Right lobe of liver (tissue), 4 donors: ENCODE measurements at regions not wholly inside any gene's neighbourhood (a gene's known extent, or its start where the extent isn't known, plus 50 kb on each side); places are given as distances from the start of the nearest gene placed in this dataset.

Experiments used
- POLR2A ChIP-seq: fragments of 450-650 bp; IDR thresholded peaks from one replicate; pipeline ENCODE4 v1.6.1; 2017; ENCODE audit warnings: antibody characterized with exemption, mild to moderate bottlenecking
- TF ChIP-seq, protein P1 (sequence below), 4 donors: fragments of 200-600 bp in 3 of 4; fragments of 450-650 bp in 1 of 4; IDR thresholded peaks; one replicate each; pipeline versions ENCODE4 v1.5.1 to v1.8.0; 2016 to 2022; ENCODE audit warnings: antibody characterized with exemption in 4 of 4, mild to moderate bottlenecking in 2 of 4
- donor health status: DM: no; HTN: no; CAD: no.
- donor health status: DM: no; HTN: no; CAD: no.
- donor health status: DM: no; HTN: yes; CAD: no.

DNA sequence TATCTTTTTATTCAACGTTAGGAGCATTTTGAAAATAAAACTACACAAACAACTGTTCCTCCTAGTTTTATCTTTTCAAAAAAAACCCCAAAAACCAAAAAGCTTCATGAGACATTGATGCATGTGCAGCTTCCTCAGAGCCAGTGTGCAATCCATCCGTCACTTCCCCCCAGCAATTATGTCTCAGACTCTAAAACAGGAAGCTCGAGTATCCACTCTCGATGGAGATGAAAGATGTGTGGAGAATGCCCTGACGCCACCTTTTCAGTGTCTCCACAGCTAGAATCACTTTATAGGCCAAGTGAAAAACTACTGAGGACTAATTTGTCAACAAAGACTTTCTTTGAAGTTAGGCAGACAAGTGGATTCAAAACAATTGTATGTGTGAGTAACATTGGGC lies 408.9 kb upstream of the SMARCA2 start:
- TF ChIP-seq, protein P1, sequence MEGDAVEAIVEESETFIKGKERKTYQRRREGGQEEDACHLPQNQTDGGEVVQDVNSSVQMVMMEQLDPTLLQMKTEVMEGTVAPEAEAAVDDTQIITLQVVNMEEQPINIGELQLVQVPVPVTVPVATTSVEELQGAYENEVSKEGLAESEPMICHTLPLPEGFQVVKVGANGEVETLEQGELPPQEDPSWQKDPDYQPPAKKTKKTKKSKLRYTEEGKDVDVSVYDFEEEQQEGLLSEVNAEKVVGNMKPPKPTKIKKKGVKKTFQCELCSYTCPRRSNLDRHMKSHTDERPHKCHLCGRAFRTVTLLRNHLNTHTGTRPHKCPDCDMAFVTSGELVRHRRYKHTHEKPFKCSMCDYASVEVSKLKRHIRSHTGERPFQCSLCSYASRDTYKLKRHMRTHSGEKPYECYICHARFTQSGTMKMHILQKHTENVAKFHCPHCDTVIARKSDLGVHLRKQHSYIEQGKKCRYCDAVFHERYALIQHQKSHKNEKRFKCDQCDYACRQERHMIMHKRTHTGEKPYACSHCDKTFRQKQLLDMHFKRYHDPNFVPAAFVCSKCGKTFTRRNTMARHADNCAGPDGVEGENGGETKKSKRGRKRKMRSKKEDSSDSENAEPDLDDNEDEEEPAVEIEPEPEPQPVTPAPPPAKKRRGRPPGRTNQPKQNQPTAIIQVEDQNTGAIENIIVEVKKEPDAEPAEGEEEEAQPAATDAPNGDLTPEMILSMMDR (IDR thresholded peaks at IDR 0.05): no peak
- no peak for TF ChIP-seq POLR2A
